HEK293T (cell line): ENCODE measurements at regions not wholly inside any gene's neighbourhood (a gene's known extent, or its start where the extent isn't known, plus 50 kb on each side); places are given as distances from the start of the nearest gene placed in this dataset.

Experiments used
- ARNT ChIP-seq: fragments of 450-650 bp; IDR thresholded peaks from 2 replicates; pipeline ENCODE4 v1.6.1; 2017; ENCODE audit warnings: mild to moderate bottlenecking
- BHLHE40 ChIP-seq: fragments of 450-650 bp; IDR thresholded peaks from 2 replicates; pipeline ENCODE4 v1.6.1; 2016; ENCODE audit warnings: mild to moderate bottlenecking, moderate library complexity, borderline replicate concordance
- CTBP1 ChIP-seq: fragments of 450-650 bp; IDR thresholded peaks from 2 replicates; pipeline ENCODE4 v1.6.1; 2016; ENCODE audit warnings: borderline replicate concordance
- ELF4 ChIP-seq: fragments of 450-650 bp; IDR thresholded peaks from 2 replicates; pipeline ENCODE4 v1.6.1; 2017; ENCODE audit warnings: antibody characterized with exemption
- FOXA1 ChIP-seq: fragments of 450-650 bp; IDR thresholded peaks from 2 replicates; pipeline ENCODE4 v1.6.1; 2016; ENCODE audit warnings: mild to moderate bottlenecking
- FOXK2 ChIP-seq: fragments of 450-650 bp; IDR thresholded peaks from 2 replicates; pipeline ENCODE4 v1.6.1; 2016; ENCODE audit warnings: mild to moderate bottlenecking
- FOXM1 ChIP-seq: fragments of 450-650 bp; IDR thresholded peaks from 2 replicates; pipeline ENCODE4 v1.6.1; 2017; ENCODE audit warnings: mild to moderate bottlenecking, borderline replicate concordance
- HDGF ChIP-seq: fragments of 450-650 bp; IDR thresholded peaks from 2 replicates; pipeline ENCODE4 v1.6.1; 2017; ENCODE audit warnings: antibody characterized with exemption, borderline replicate concordance
- L3MBTL2 ChIP-seq: fragments of 450-650 bp; conservative IDR thresholded peaks from 2 replicates; pipeline ENCODE4 v1.6.1; 2016; ENCODE audit warnings: mild to moderate bottlenecking
- LEF1 ChIP-seq: fragments of 450-650 bp; IDR thresholded peaks from 2 replicates; pipeline ENCODE4 v1.6.1; 2017; ENCODE audit warnings: mild to moderate bottlenecking, borderline replicate concordance
- NFRKB ChIP-seq: fragments of 450-650 bp; IDR thresholded peaks from 2 replicates; pipeline ENCODE4 v1.6.1; 2016; ENCODE audit warnings: mild to moderate bottlenecking, moderate library complexity
- SP1 ChIP-seq: fragments of 450-650 bp; IDR thresholded peaks from 2 replicates; pipeline ENCODE4 v1.6.1; 2017
- SUZ12 ChIP-seq: fragments of 450-650 bp; IDR thresholded peaks from 2 replicates; pipeline ENCODE4 v1.6.1; 2016; ENCODE audit warnings: mild to moderate bottlenecking
- ZNF384 ChIP-seq: fragments of 450-650 bp; IDR thresholded peaks from 2 replicates; pipeline ENCODE4 v1.6.1; 2016

DNA sequence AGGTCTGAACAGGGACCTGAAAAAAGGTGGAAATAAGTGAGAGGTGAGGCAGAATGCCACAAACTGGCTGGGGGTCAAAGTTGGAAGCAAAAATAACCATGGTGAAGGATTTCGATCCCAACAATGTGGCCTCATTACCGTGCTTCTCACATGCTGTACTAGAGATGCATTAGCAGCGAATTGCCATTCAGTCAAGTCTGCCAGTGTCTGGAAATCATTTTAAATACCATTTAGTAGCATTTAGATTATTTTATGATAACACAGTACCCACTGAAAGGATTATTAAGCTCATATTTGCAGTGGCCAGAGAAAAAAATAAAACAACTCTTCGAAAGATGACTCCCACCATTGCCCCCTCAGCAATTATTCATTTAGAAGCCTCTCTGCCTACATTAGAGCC is 294.6 kb upstream of the SLC24A2 start:
- no peak for TF ChIP-seq SUZ12
- TF ChIP-seq FOXA1, result no peak
- no peak for TF ChIP-seq FOXM1
- no peak for TF ChIP-seq FOXK2
- no peak for TF ChIP-seq L3MBTL2
- no peak for TF ChIP-seq BHLHE40
- TF ChIP-seq LEF1, result no peak
- TF ChIP-seq HDGF, result no peak
- no peak for TF ChIP-seq ELF4
- TF ChIP-seq ARNT, result no peak
- TF ChIP-seq CTBP1, result no peak
- TF ChIP-seq NFRKB, result no peak
- no peak for TF ChIP-seq SP1
- no peak for TF ChIP-seq ZNF384
